HEK293 (cell line): ENCODE measurements at regions not wholly inside any gene's neighbourhood (a gene's known extent, or its start where the extent isn't known, plus 50 kb on each side); places are given as distances from the start of the nearest gene placed in this dataset.
"Not testable (repeated sequence)": the region's sequence is repeated elsewhere in the genome, so short reads cannot be mapped to it uniquely, and the experiment has no call there.

Source experiments
- CTCF ChIA-PET: fragments of 350-600 bp; formaldehyde crosslinking; extraction: SDS; loops from one replicate; lab custom pipeline; 2021; ENCODE audit warnings: antibody characterized with exemption; lab: Yijun Ruan, JAX
- POLR2A ChIA-PET: fragments of 300-600 bp; formaldehyde crosslinking; extraction: SDS; loops from one replicate; lab custom pipeline; 2020; ENCODE audit warnings: antibody characterized with exemption, inconsistent platforms; lab: Yijun Ruan, JAX
- H3K27ac ChIP-seq: fragments of 200-500 bp; sonication (Bioruptor generic); 2 replicates; pipeline ENCODE4 v1.5.1; 2014; ENCODE audit warnings: low read depth, low read length, control low read depth, inconsistent platforms; ENCODE audit errors: extremely low read depth
- H3K36me3 ChIP-seq, 2 experiments: fragments of 200-500 bp in 1 of 2; sonication (Bioruptor generic) in 1 of 2; 1 replicate in 1 of 2; 2 replicates in 1 of 2; pipeline ENCODE4 v1.5.1; 2014 to 2017; ENCODE audit warnings: inconsistent platforms in 2 of 2, low read length in 2 of 2; ENCODE audit not compliant: control insufficient read depth in 2 of 2, insufficient read depth in 1 of 2
- H3K4me1 ChIP-seq: fragments of 200-500 bp; sonication (Bioruptor generic); 2 replicates; pipeline ENCODE4 v1.5.1; 2014; ENCODE audit warnings: mild to moderate bottlenecking, low read length, inconsistent platforms; ENCODE audit not compliant: control insufficient read depth, insufficient read depth
- H3K4me3 ChIP-seq: 2 replicates; pipeline ENCODE4 v1.5.1; 2011; ENCODE audit warnings: low read depth, mild to moderate bottlenecking, control low read depth, low read length, moderate library complexity
- H3K9me3 ChIP-seq: fragments of 200-500 bp; sonication (Bioruptor generic); 2 replicates; pipeline ENCODE4 v1.5.1; 2014; ENCODE audit warnings: low read depth, low read length, inconsistent platforms; ENCODE audit not compliant: control insufficient read depth, insufficient read depth
- GFI1B ChIP-seq: fragments of 450-650 bp; formaldehyde crosslinking; IDR thresholded peaks from 2 replicates; pipeline ENCODE4 v1.5.1; 2016; ENCODE audit warnings: missing biosample characterization, missing genetic modification characterization
- HOXD13 ChIP-seq: sonication (generic); formaldehyde crosslinking; IDR thresholded peaks from 2 replicates; pipeline ENCODE4 v1.8.0; 2022; ENCODE audit warnings: missing genetic modification reagents, borderline replicate concordance
- KLF1 ChIP-seq: fragments of 450-650 bp; formaldehyde crosslinking; IDR thresholded peaks from 2 replicates; pipeline ENCODE4 v1.5.1; 2016; ENCODE audit warnings: missing biosample characterization, missing genetic modification characterization
- KLF10 ChIP-seq: fragments of 450-650 bp; IDR thresholded peaks from 2 replicates; pipeline ENCODE4 v1.5.1; 2018; ENCODE audit warnings: missing biosample characterization, mild to moderate bottlenecking, missing genetic modification characterization
- REPIN1 ChIP-seq: fragments of 450-650 bp; formaldehyde crosslinking; IDR thresholded peaks from 2 replicates; pipeline ENCODE4 v1.5.1; 2017; ENCODE audit warnings: missing biosample characterization, missing genetic modification characterization, low read depth
- TCF7L2 ChIP-seq: IDR thresholded peaks from 2 replicates; pipeline ENCODE4 v1.6.1; 2011; ENCODE audit warnings: low read depth, mild to moderate bottlenecking, inconsistent platforms, low read length, moderate library complexity, borderline replicate concordance
- ZBTB48 ChIP-seq: fragments of 450-650 bp; formaldehyde crosslinking; IDR thresholded peaks from 2 replicates; pipeline ENCODE4 v1.5.1; 2016; ENCODE audit warnings: missing biosample characterization, missing genetic modification characterization
- ZBTB8A ChIP-seq: fragments of 450-650 bp; formaldehyde crosslinking; IDR thresholded peaks from 2 replicates; pipeline ENCODE4 v1.5.1; 2016; ENCODE audit warnings: missing biosample characterization, missing genetic modification characterization
- ZFP37 ChIP-seq: fragments of 450-650 bp; formaldehyde crosslinking; IDR thresholded peaks from 2 replicates; pipeline ENCODE4 v1.5.1; 2016; ENCODE audit warnings: missing biosample characterization, missing genetic modification characterization
- ZNF146 ChIP-seq: fragments of 450-650 bp; formaldehyde crosslinking; IDR thresholded peaks from 2 replicates; pipeline ENCODE4 v1.5.1; 2016; ENCODE audit warnings: missing biosample characterization, missing genetic modification characterization
- ZNF174 ChIP-seq: fragments of 450-650 bp; formaldehyde crosslinking; IDR thresholded peaks from 2 replicates; pipeline ENCODE4 v1.5.0; 2017; ENCODE audit warnings: missing biosample characterization, mild to moderate bottlenecking, missing genetic modification characterization
- ZNF223 ChIP-seq: fragments of 450-650 bp; formaldehyde crosslinking; IDR thresholded peaks from 2 replicates; pipeline ENCODE4 v1.5.1; 2016; ENCODE audit warnings: missing biosample characterization, missing genetic modification characterization
- ZNF266 ChIP-seq: fragments of 450-650 bp; formaldehyde crosslinking; IDR thresholded peaks from 2 replicates; pipeline ENCODE4 v1.5.1; 2016; ENCODE audit warnings: missing biosample characterization, missing genetic modification characterization, low read depth
- ZNF311 ChIP-seq: fragments of 450-650 bp; formaldehyde crosslinking; IDR thresholded peaks from 2 replicates; pipeline ENCODE4 v1.5.1; 2017; ENCODE audit warnings: missing biosample characterization, missing genetic modification characterization, borderline replicate concordance
- ZNF394 ChIP-seq: fragments of 450-650 bp; formaldehyde crosslinking; IDR thresholded peaks from 2 replicates; pipeline ENCODE4 v1.5.1; 2016; ENCODE audit warnings: missing biosample characterization, missing genetic modification characterization, mild to moderate bottlenecking, moderate library complexity, borderline replicate concordance
- ZNF501 ChIP-seq: fragments of 450-650 bp; formaldehyde crosslinking; IDR thresholded peaks from 2 replicates; pipeline ENCODE4 v1.5.1; 2016; ENCODE audit warnings: missing biosample characterization, missing genetic modification characterization
- ZNF544 ChIP-seq: fragments of 450-650 bp; formaldehyde crosslinking; IDR thresholded peaks from 2 replicates; pipeline ENCODE4 v1.5.0; 2017; ENCODE audit warnings: missing biosample characterization, missing genetic modification characterization
- ZNF549 ChIP-seq: fragments of 450-650 bp; IDR thresholded peaks from 2 replicates; pipeline ENCODE4 v1.5.1; 2018; ENCODE audit warnings: missing biosample characterization, missing genetic modification characterization, mild to moderate bottlenecking, inconsistent platforms, moderate library complexity
- ZNF660 ChIP-seq: fragments of 450-650 bp; IDR thresholded peaks from 2 replicates; pipeline ENCODE4 v1.5.1; 2018; ENCODE audit warnings: missing biosample characterization, mild to moderate bottlenecking, missing genetic modification characterization
- ZNF701 ChIP-seq: fragments of 450-650 bp; formaldehyde crosslinking; IDR thresholded peaks from 2 replicates; pipeline ENCODE4 v1.5.1; 2016; ENCODE audit warnings: missing biosample characterization, missing genetic modification characterization
- TF ChIP-seq, protein P1 (sequence below): fragments of 450-650 bp; formaldehyde crosslinking; IDR thresholded peaks from 2 replicates; pipeline ENCODE4 v1.5.1; 2016; ENCODE audit warnings: missing biosample characterization, missing genetic modification characterization
- TF ChIP-seq, protein P2 (sequence below): fragments of 450-650 bp; formaldehyde crosslinking; IDR thresholded peaks from 2 replicates; pipeline ENCODE4 v1.5.1; 2016; ENCODE audit warnings: missing biosample characterization, missing genetic modification characterization
- TF ChIP-seq, protein P3 (sequence below): fragments of 450-650 bp; formaldehyde crosslinking; IDR thresholded peaks from 2 replicates; pipeline ENCODE4 v1.5.1; 2016; ENCODE audit warnings: missing biosample characterization, missing genetic modification characterization
- TF ChIP-seq, protein P4 (sequence below): sonication (generic); formaldehyde crosslinking; IDR thresholded peaks from 2 replicates; pipeline ENCODE4 v1.8.1; 2022; ENCODE audit warnings: mild to moderate bottlenecking, moderate library complexity, missing genetic modification reagents

DNA sequence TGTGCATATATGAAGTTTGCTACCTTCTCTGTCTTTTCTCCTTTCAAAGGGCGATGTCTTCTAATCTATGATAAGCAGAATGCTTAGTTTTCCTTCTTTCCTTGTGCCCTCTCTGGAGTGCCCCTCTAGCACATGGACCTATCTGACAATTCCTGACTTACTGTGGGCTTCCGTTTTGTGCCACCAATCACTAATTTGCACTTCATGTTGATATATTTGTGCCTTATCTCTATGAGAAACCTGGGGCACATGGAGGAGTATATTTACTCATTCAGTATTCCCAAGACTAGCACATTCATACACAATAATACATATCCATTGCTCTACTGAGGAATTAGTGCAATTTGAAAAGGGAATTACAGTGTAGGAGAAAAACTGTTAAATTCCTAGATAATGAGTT, 197.7 kb downstream of the CTH start:
- Histone ChIP-seq H3K4me3 (no peak overlapping the region), H3K4me1 (no peaks in the 10 kb centered on the region), H3K9me3 (no peaks in the 10 kb centered on the region), H3K27ac (no peak overlapping the region), H3K36me3 (no peaks in the 10 kb centered on the region)
- TF ChIP-seq ZNF660 (tag by site-specific recombination): no peak
- TF ChIP-seq ZNF501: no peak
- TF ChIP-seq REPIN1 (tag by site-specific recombination): no peak
- POLR2A ChIA-PET: no interaction called here
- CTCF ChIA-PET: interaction anchor here (0.6 kb wide), 1 partner anchor 34 kb away, joined by 3 read pairs; no protein-coding TSS in a partner anchor

DNA sequence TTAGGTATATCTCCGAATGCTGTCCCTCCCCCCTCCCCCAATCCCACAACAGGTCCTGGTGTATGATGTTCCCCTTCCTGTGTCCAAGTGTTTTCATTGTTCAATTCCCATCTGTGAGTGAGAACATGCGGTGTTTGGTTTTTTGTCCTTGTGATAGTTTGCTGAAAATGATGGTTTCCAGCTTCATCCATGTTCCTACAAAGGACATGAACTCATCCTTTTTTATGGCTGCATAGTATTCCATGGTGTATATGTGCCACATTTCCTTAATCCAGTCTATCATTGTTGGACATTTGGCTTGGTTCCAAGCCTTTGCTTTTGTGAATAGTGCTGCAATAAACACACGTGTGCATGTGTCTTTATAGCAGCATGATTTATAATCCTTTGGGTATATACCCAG, 199.1 kb downstream of the CTH start:
- H3K36me3 ChIP-seq, H3K4me1 ChIP-seq, H3K4me3 ChIP-seq, H3K9me3 ChIP-seq, POLR2A ChIA-PET, H3K27ac ChIP-seq, CTCF ChIA-PET: not testable (repeated sequence)
- TF ChIP-seq ZNF146 (tag by site-specific recombination): peak; percentile 69

DNA sequence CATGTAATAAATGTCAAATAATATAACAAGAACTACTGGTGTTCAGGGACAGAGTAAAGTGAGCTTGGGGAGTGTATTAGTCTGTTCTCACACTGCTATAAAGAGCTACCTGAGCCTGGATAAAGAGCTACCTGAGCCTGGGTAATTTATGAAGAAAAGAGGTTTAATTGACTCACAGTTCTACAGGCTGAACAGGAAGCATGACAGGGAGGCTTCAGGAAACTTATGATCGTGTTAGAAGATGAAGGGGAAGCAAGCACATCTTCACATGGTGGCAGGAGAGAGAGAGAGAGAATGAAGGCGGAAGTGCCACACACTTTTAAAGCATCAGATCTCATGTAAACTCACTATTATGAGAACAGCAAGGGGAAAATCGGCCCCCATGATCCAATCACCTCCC, 205.9 kb downstream of the CTH start:
- TF ChIP-seq ZNF311 (no peak), ZNF549 (tag by site-specific recombination) (no peak), KLF1 (tag by site-specific recombination) (no peak), ZNF394 (no peak), TCF7L2 (no peak), ZNF701 (tag by site-specific recombination) (no peak), ZNF266 (tag by site-specific recombination) (no peak)
- TF ChIP-seq, protein P1, sequence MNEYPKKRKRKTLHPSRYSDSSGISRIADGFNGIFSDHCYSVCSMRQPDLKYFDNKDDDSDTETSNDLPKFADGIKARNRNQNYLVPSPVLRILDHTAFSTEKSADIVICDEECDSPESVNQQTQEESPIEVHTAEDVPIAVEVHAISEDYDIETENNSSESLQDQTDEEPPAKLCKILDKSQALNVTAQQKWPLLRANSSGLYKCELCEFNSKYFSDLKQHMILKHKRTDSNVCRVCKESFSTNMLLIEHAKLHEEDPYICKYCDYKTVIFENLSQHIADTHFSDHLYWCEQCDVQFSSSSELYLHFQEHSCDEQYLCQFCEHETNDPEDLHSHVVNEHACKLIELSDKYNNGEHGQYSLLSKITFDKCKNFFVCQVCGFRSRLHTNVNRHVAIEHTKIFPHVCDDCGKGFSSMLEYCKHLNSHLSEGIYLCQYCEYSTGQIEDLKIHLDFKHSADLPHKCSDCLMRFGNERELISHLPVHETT: no peak
- TF ChIP-seq, protein P2, sequence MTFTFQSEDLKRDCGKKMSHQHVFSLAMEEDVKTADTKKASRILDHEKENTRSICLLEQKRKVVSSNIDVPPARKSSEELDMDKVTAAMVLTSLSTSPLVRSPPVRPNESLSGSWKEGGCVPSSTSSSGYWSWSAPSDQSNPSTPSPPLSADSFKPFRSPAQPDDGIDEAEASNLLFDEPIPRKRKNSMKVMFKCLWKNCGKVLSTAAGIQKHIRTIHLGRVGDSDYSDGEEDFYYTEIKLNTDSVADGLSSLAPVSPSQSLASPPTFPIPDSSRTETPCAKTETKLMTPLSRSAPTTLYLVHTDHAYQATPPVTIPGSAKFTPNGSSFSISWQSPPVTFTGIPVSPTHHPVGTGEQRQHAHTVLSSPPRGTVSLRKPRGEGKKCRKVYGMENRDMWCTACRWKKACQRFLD: no peak
- TF ChIP-seq, all 188 proteins: peak for 0
- POLR2A ChIA-PET: no interaction called here
- Histone ChIP-seq H3K27ac (no peak overlapping the region), H3K9me3 (no peaks in the 10 kb centered on the region), H3K36me3 (no peaks in the 10 kb centered on the region), H3K4me3 (no peak overlapping the region), H3K4me1 (no peaks in the 10 kb centered on the region)
- CTCF ChIA-PET: interaction anchor here (0.5 to 1.2 kb wide), 2 partner anchors 12 to 20 kb away, joined by 3 read pairs; no protein-coding TSS in a partner anchor

DNA sequence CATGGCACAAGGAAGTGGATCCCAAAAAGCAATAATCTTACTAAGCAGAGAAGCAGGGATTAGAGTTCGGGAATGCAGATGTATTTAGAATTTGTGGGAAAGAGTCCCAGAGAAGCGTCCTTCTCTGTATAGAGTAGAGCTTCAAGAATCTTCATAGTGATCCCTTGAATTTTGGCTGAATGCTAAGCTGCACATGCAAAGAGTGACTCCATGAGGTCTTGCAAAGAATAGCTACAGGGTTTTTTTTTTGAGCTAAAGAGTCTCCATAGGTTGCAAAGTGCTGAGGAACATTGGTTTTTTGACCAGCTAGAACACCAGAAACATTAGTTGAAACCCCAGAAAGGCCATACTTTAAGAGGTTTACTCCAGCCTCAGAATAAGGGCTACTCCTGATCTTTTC, 206.7 kb downstream of the CTH start:
- H3K27ac ChIP-seq: no peak overlapping the region
- no peak overlapping the region for H3K4me3 ChIP-seq
- ChIA-PET POLR2A (no interaction called here), CTCF (no interaction called here)
- no peaks in the 10 kb centered on the region for H3K9me3 ChIP-seq
- no peaks in the 10 kb centered on the region for H3K36me3 ChIP-seq
- TF ChIP-seq GFI1B (tag by site-specific recombination) (no peak), ZBTB48 (no peak), ZNF174 (tag by site-specific recombination) (no peak), ZNF544 (no peak), ZNF266 (tag by site-specific recombination) (no peak), ZFP37 (no peak), ZNF223 (tag by site-specific recombination) (no peak), ZBTB8A (tag by site-specific recombination) (no peak), HOXD13 (CRISPR knock-in tag) (no peak), KLF10 (tag by site-specific recombination) (no peak)
- TF ChIP-seq, protein P3, sequence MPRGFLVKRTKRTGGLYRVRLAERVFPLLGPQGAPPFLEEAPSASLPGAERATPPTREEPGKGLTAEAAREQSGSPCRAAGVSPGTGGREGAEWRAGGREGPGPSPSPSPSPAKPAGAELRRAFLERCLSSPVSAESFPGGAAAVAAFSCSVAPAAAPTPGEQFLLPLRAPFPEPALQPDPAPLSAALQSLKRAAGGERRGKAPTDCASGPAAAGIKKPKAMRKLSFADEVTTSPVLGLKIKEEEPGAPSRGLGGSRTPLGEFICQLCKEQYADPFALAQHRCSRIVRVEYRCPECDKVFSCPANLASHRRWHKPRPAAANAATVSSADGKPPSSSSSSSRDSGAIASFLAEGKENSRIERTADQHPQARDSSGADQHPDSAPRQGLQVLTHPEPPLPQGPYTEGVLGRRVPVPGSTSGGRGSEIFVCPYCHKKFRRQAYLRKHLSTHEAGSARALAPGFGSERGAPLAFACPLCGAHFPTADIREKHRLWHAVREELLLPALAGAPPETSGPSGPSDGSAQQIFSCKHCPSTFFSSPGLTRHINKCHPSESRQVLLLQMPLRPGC: no peak
- TF ChIP-seq, protein P4, sequence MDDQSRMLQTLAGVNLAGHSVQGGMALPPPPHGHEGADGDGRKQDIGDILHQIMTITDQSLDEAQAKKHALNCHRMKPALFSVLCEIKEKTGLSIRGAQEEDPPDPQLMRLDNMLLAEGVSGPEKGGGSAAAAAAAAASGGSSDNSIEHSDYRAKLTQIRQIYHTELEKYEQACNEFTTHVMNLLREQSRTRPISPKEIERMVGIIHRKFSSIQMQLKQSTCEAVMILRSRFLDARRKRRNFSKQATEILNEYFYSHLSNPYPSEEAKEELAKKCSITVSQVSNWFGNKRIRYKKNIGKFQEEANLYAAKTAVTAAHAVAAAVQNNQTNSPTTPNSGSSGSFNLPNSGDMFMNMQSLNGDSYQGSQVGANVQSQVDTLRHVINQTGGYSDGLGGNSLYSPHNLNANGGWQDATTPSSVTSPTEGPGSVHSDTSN (CRISPR knock-in tag): no peak
- H3K4me1 ChIP-seq: no peaks in the 10 kb centered on the region
